ENCODE measurements at regions not wholly inside any gene's neighbourhood (a gene's known extent, or its start where the extent isn't known, plus 50 kb on each side); places are given as distances from the start of the nearest gene placed in this dataset.
"Not testable (repeated sequence)": the region's sequence is repeated elsewhere in the genome, so short reads cannot be mapped to it uniquely, and the experiment has no call there.

DNA sequence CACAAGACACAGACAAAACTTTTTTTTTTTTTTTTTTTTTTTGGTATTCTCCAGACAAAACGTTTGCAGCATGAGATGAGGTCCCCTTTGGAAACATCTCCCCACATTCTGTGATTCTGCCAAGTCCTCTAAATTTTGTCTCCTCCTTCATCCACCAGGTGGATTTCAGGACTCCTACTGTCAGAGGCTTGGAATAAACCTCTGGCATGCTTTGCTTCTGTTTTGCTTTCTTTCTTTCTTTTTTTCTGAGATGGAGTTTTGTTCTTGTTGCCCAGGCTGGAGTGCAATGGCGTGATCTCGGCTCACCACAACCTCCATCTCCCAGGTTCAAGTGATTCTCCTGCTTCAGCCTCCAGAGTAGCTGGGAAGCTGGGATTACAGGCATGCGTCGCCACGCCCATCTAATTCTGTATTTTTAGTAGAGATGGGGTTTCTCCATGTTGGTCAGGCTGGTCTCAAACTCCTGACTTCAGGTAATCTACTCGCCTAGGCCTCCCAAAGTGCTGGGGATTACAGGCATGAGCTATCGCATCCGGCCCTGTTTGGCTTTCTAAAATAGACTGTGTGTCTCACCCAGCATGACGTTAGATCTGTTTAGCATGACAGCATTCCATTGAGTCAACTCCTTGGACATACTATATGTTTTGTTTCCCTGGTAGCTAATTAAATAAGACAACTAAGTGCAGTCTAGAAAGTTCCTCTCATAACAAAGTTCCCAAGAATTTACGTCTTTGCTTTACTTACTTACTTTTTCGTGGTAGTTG lies 142.5 kb downstream of the NPIPA7 start:
- not testable (repeated sequence) for H3K4me3 ChIP-seq (ENCODE audit: extremely low read depth in 1 of 4, insufficient read depth in 2 of 4, low read depth in 3 of 4, low read length in 4 of 4); FAIRE-seq
- WGBS, 2 experiments (ENCODE audit: extremely low coverage in 1 of 2, insufficient coverage in 1 of 2, insufficient read length in 1 of 2, insufficient replicate concordance in 2 of 2, low coverage in 1 of 2, low lambda C conversion rate in 2 of 2, missing lambda C conversion rate in 1 of 2) = no CpG with 5 or more reads among the region's 12 CpGs

GRCh38 chr16:16526998-16527397 lies 148.1 kb downstream of the NPIPA7 start:
- H3K36me3 ChIP-seq (ENCODE audit: control insufficient read depth in 2 of 4, insufficient read depth in 4 of 4, low read length in 3 of 4); H3K79me1 ChIP-seq (ENCODE audit: low read depth, low read length); FAIRE-seq; H2BK5ac ChIP-seq (ENCODE audit: low read depth, low read length); H3K56ac ChIP-seq (replicated peaks; ENCODE audit: insufficient read length, low read depth, low read length); H3K4me1 ChIP-seq (replicated peaks in 1 of 4; ENCODE audit: control insufficient read depth in 3 of 4, insufficient read depth in 4 of 4, low read length in 3 of 4); H3K23me2 ChIP-seq (ENCODE audit: low read depth, low read length); H3K27me3 ChIP-seq (replicated peaks in 1 of 4; ENCODE audit: control insufficient read depth in 3 of 4, extremely low read depth in 1 of 4, insufficient read depth in 3 of 4, low read length in 3 of 4); POLR2A ChIA-PET (ENCODE audit: partially characterized antibody); H3K4ac ChIP-seq (replicated peaks; ENCODE audit: insufficient read length, low read depth, low read length); H3K18ac ChIP-seq (ENCODE audit: extremely low read depth, low read length); H3K9ac ChIP-seq (replicated peaks in 1 of 4; ENCODE audit: extremely low read depth in 1 of 4, low read depth in 3 of 4, low read length in 3 of 4); H2BK15ac ChIP-seq (ENCODE audit: low read length); H4K91ac ChIP-seq (replicated peaks; ENCODE audit: insufficient read length, low read length); H3K4me2 ChIP-seq (ENCODE audit: insufficient read depth in 1 of 2, low read depth in 2 of 2, low read length in 2 of 2); H2BK12ac ChIP-seq (ENCODE audit: low read depth, low read length); H2AFZ ChIP-seq (ENCODE audit: low read length); H2AK5ac ChIP-seq (ENCODE audit: low read depth, low read length); H2BK120ac ChIP-seq (replicated peaks; ENCODE audit: low read depth, low read length); H3K9me3 ChIP-seq (ENCODE audit: insufficient read depth in 2 of 2, low read depth in 1 of 2, low read length in 1 of 2); H4K20me1 ChIP-seq (replicated peaks in 1 of 2; ENCODE audit: control insufficient read depth in 1 of 2, insufficient read depth in 2 of 2, low read length in 2 of 2); H3K79me2 ChIP-seq (ENCODE audit: control insufficient read depth in 1 of 2, insufficient read depth in 2 of 2, low read length in 2 of 2); H2BK20ac ChIP-seq (ENCODE audit: low read length); H4K5ac ChIP-seq (ENCODE audit: insufficient read length, low read depth, low read length); H3K4me3 ChIP-seq (ENCODE audit: extremely low read depth in 1 of 4, insufficient read depth in 2 of 4, low read depth in 3 of 4, low read length in 4 of 4); H4K8ac ChIP-seq (ENCODE audit: extremely low read depth, insufficient read depth, low read length); H3K14ac ChIP-seq (ENCODE audit: insufficient read length); CTCF ChIA-PET (ENCODE audit: partially characterized antibody); DNase-seq (ENCODE audit: low read depth in 1 of 2, low spot score in 2 of 2); H3K23ac ChIP-seq (ENCODE audit: insufficient read length); H3K27ac ChIP-seq (ENCODE audit: low read depth, low read length): not testable (repeated sequence)
- 92% methylated on average over 6 of the region's 13 CpGs; no CpG with 5 or more reads in 1 of the 2 experiments for WGBS, 2 experiments (ENCODE audit: extremely low coverage in 1 of 2, insufficient coverage in 1 of 2, insufficient read length in 1 of 2, insufficient replicate concordance in 2 of 2, low coverage in 1 of 2, low lambda C conversion rate in 2 of 2, missing lambda C conversion rate in 1 of 2)

More for the DNA sequence above, 142.5 kb downstream of the NPIPA7 start:
- H3K79me1 ChIP-seq (ENCODE audit: low read depth, low read length); H2AFZ ChIP-seq (ENCODE audit: low read length); H3K4me1 ChIP-seq (replicated peaks in 1 of 4; ENCODE audit: control insufficient read depth in 3 of 4, insufficient read depth in 4 of 4, low read length in 3 of 4); H4K5ac ChIP-seq (ENCODE audit: insufficient read length, low read depth, low read length); H3K14ac ChIP-seq (ENCODE audit: insufficient read length); H3K23me2 ChIP-seq (ENCODE audit: low read depth, low read length); H3K56ac ChIP-seq (replicated peaks; ENCODE audit: insufficient read length, low read depth, low read length); POLR2A ChIA-PET (ENCODE audit: partially characterized antibody); H2BK120ac ChIP-seq (replicated peaks; ENCODE audit: low read depth, low read length); H4K20me1 ChIP-seq (replicated peaks in 1 of 2; ENCODE audit: control insufficient read depth in 1 of 2, insufficient read depth in 2 of 2, low read length in 2 of 2); DNase-seq (ENCODE audit: low read depth in 1 of 2, low spot score in 2 of 2); H3K4me2 ChIP-seq (ENCODE audit: insufficient read depth in 1 of 2, low read depth in 2 of 2, low read length in 2 of 2); H3K9ac ChIP-seq (replicated peaks in 1 of 4; ENCODE audit: extremely low read depth in 1 of 4, low read depth in 3 of 4, low read length in 3 of 4); H3K27ac ChIP-seq (ENCODE audit: low read depth, low read length); H2BK15ac ChIP-seq (ENCODE audit: low read length); H3K23ac ChIP-seq (ENCODE audit: insufficient read length); H3K79me2 ChIP-seq (ENCODE audit: control insufficient read depth in 1 of 2, insufficient read depth in 2 of 2, low read length in 2 of 2); H3K27me3 ChIP-seq (replicated peaks in 1 of 4; ENCODE audit: control insufficient read depth in 3 of 4, extremely low read depth in 1 of 4, insufficient read depth in 3 of 4, low read length in 3 of 4); H2BK12ac ChIP-seq (ENCODE audit: low read depth, low read length); H3K18ac ChIP-seq (ENCODE audit: extremely low read depth, low read length); H2BK20ac ChIP-seq (ENCODE audit: low read length); H4K8ac ChIP-seq (ENCODE audit: extremely low read depth, insufficient read depth, low read length); CTCF ChIA-PET (ENCODE audit: partially characterized antibody); H2BK5ac ChIP-seq (ENCODE audit: low read depth, low read length); H3K4ac ChIP-seq (replicated peaks; ENCODE audit: insufficient read length, low read depth, low read length); H3K36me3 ChIP-seq (ENCODE audit: control insufficient read depth in 2 of 4, insufficient read depth in 4 of 4, low read length in 3 of 4); H3K9me3 ChIP-seq (ENCODE audit: insufficient read depth in 2 of 2, low read depth in 1 of 2, low read length in 1 of 2); H4K91ac ChIP-seq (replicated peaks; ENCODE audit: insufficient read length, low read length); H2AK5ac ChIP-seq (ENCODE audit: low read depth, low read length): not testable (repeated sequence)

Measured in H1 (cell line).